Esophagus squamous epithelium (tissue), 5 donors: ENCODE measurements at regions not wholly inside any gene's neighbourhood (a gene's known extent, or its start where the extent isn't known, plus 50 kb on each side); places are given as distances from the start of the nearest gene placed in this dataset.

ENCODE experiments used
- DNase-seq: peaks from one replicate; lab custom pipeline; 2025; lab: John Stamatoyannopoulos, UW
- H3K27ac ChIP-seq, 4 donors: fragments of 200-600 bp; sonication (generic); one replicate each; pipeline ENCODE4 v1.5.1; 2016 to 2019; ENCODE audit warnings: mild to moderate bottlenecking in 1 of 4
- H3K27me3 ChIP-seq, 4 donors: fragments of 200-600 bp; sonication (generic); 1 replicate in 3 of 4; 2 replicates in 1 of 4; pipeline versions ENCODE4 v1.5.1 to v1.6.0; 2017 to 2021; ENCODE audit warnings: antibody characterized with exemption in 1 of 4
- H3K36me3 ChIP-seq, 3 donors: fragments of 200-600 bp; sonication (generic); one replicate each; pipeline ENCODE4 v1.5.1; 2016 to 2019
- H3K4me1 ChIP-seq, 3 donors: fragments of 200-600 bp; sonication (generic); one replicate each; pipeline ENCODE4 v1.5.1; 2017 to 2019
- H3K4me3 ChIP-seq, 4 donors: fragments of 200-600 bp; sonication (generic); 1 replicate in 3 of 4; 2 replicates in 1 of 4; pipeline ENCODE4 v1.5.1; 2016 to 2019; ENCODE audit warnings: mild to moderate bottlenecking in 2 of 4, moderate library complexity in 1 of 4
- H3K9me3 ChIP-seq, 3 donors: fragments of 200-600 bp; sonication (generic); one replicate each; pipeline ENCODE4 v1.5.1; 2016 to 2019
- POLR2A ChIP-seq, 4 donors: fragments of 450-650 bp; IDR thresholded peaks; one replicate each; pipeline ENCODE4 v1.6.1; 2017; ENCODE audit warnings: antibody characterized with exemption in 4 of 4, mild to moderate bottlenecking in 4 of 4, moderate library complexity in 3 of 4
- WGBS, 2 donors: methylation state at CpG; one replicate each; pipeline ENCODE4 v1.1.5; 2018; 5-methylcytosine and 5-hydroxymethylcytosine counted together
- intact Hi-C: fragments of 100-400 bp; cut with DNase I; formaldehyde crosslinking; loops from one replicate; pipeline ENCODE4 v1.15.0; 2022
- TF ChIP-seq, protein P1 (sequence below), 6 experiments: fragments of 450-650 bp in 4 of 6; fragments of 200-600 bp in 2 of 6; sonication (generic) in 2 of 6; IDR thresholded peaks; one replicate each; pipeline ENCODE4 v1.5.1; 2016 to 2019; ENCODE audit warnings: antibody characterized with exemption in 6 of 6, mild to moderate bottlenecking in 4 of 6, moderate library complexity in 4 of 6
- donor health status: DM: yes; HTN: yes; CAD: no.

DNA sequence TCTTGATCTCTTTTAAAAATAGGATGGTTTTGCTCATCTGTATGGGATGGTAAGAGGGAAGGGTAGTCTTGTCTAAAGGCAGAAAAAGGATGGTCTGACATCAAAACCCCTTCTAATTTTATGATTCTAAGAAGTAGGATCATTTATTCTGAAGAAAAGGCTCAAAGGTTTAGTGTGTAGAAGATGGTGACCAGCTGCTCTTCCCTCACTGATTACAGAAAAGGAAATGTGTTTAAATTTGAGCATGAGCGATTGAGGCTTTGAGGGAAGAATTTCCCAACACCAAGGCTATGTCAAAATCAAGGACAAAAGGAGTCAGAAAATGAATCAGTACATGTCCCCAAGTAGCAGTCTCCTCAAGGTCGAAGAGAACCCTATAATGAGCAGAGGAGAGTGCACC, 909.8 kb downstream of the EFNB2 start:
- TF ChIP-seq, protein P1, sequence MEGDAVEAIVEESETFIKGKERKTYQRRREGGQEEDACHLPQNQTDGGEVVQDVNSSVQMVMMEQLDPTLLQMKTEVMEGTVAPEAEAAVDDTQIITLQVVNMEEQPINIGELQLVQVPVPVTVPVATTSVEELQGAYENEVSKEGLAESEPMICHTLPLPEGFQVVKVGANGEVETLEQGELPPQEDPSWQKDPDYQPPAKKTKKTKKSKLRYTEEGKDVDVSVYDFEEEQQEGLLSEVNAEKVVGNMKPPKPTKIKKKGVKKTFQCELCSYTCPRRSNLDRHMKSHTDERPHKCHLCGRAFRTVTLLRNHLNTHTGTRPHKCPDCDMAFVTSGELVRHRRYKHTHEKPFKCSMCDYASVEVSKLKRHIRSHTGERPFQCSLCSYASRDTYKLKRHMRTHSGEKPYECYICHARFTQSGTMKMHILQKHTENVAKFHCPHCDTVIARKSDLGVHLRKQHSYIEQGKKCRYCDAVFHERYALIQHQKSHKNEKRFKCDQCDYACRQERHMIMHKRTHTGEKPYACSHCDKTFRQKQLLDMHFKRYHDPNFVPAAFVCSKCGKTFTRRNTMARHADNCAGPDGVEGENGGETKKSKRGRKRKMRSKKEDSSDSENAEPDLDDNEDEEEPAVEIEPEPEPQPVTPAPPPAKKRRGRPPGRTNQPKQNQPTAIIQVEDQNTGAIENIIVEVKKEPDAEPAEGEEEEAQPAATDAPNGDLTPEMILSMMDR (IDR thresholded peaks at IDR 0.05): no peak
- TF ChIP-seq POLR2A (IDR thresholded peaks at IDR 0.05): no peak
- WGBS, 2 donors: 63% methylated on average over 2 of the region's 2 CpGs
- no peak for DNase-seq
- Histone ChIP-seq H3K27me3 (no peaks in the 10 kb centered on the region), H3K27ac (no peak overlapping the region), H3K36me3 (no peaks in the 10 kb centered on the region), H3K4me3 (no peak overlapping the region), H3K4me1 (peaks cover 0 to 9% (median 0%) of the 10 kb centered on the region in 3 donors), H3K9me3 (no peaks in the 10 kb centered on the region)
- intact Hi-C loops: no loop called here

DNA sequence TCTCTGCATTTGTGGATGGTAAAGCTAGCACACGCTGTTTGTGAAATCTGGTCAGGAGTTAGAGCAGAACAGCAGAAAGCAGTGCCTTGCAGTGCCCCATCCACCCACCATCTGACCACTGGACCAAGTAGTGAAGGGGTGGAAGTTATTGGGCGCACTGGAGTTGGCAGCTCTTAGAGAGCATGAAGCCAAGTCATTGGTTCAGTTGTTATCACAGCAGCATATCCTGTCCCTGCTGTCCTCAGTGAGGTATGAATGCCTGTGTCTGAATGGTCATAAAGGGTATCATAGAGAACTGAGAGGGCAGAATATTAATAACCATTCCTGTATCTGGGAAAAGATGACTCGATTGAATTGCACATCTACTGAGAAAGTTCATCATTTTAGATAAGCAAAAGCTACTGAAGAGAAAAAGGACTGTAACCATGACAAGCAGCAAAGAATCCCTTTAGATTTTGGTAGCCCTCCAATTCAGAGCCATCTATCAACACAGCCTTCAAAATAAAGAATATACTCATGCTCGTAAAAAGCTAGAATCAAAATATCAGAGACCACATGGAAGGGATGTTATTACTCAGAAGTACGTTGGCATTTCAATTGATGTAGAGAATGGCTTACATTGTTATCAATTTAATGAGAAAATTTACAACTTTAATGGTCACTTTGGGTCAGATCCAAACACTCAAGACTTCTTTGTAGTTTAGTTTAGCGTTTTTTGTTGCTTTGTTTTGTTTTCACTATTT, 919.0 kb downstream of the EFNB2 start:
- WGBS, 2 donors: 62 to 73% methylated on average over 6 of the region's 6 CpGs
- Histone ChIP-seq H3K27ac (no peak overlapping the region), H3K4me3 (no peak overlapping the region), H3K36me3 (no peaks in the 10 kb centered on the region), H3K4me1 (peaks cover 0 to 11% (median 0%) of the 10 kb centered on the region in 3 donors), H3K9me3 (no peaks in the 10 kb centered on the region), H3K27me3 (no peaks in the 10 kb centered on the region)
- intact Hi-C loops: no loop called here
- TF ChIP-seq, protein P1 (IDR thresholded peaks at IDR 0.05): no peak
- TF ChIP-seq POLR2A (IDR thresholded peaks at IDR 0.05): no peak
- DNase-seq: no peak

DNA sequence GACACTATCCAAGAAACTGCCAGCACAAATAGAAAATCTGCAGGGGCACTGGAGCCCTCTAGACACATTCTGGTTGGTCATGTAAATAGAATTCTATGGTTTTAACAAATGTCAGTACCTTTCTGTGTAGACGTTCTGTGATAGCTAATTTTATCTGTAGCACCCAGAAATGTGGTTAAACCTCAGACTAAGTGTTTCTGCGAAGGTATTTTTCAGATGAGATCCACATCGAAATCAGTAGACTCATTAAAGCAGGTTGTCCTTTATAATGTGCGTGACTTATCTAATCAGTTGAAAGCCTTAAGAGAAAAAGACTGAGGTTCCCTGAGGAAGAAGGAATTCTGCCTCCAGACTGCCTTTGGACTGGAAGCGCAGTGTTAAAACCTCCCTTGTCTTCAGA, 922.9 kb downstream of the EFNB2 start:
- DNase-seq: no peak
- 81 to 82% methylated on average over 5 of the region's 5 CpGs for WGBS, 2 donors
- Histone ChIP-seq H3K4me1 (peaks cover 0 to 19% (median 0%) of the 10 kb centered on the region in 3 donors), H3K4me3 (no peak overlapping the region), H3K27me3 (no peaks in the 10 kb centered on the region), H3K36me3 (no peaks in the 10 kb centered on the region), H3K27ac (no peak overlapping the region), H3K9me3 (no peaks in the 10 kb centered on the region)
- TF ChIP-seq, protein P1 (IDR thresholded peaks at IDR 0.05): no peak
- no peak for TF ChIP-seq POLR2A (IDR thresholded peaks at IDR 0.05)
- intact Hi-C loops: no loop called here

DNA sequence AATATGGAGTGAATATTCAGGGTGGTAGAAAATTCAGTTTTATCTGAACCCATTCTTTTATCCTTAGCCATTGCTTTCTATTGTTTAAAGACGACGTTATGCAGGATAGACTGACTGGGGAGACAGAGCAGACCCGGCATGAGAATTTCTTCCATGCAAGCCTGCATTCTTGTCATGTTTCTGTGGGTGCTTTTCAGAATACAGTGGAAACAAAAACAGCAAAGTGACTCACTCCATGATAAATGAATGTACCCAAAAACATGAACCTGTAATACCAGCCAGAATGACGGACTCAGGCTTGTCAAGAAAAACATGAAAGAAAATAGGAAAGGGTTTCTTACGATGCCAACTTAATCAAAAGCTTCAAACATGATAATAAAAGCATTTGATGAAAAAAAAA, 924.0 kb downstream of the EFNB2 start:
- H3K4me1 ChIP-seq: peaks cover 0 to 19% (median 0%) of the 10 kb centered on the region in 3 donors
- no peak for TF ChIP-seq POLR2A (IDR thresholded peaks at IDR 0.05)
- TF ChIP-seq, protein P1 (IDR thresholded peaks at IDR 0.05): no peak
- intact Hi-C loops: no loop called here
- H3K27me3 ChIP-seq: no peaks in the 10 kb centered on the region
- 32 to 40% methylated on average over 5 of the region's 5 CpGs for WGBS, 2 donors
- no peaks in the 10 kb centered on the region for H3K36me3 ChIP-seq
- H3K9me3 ChIP-seq: no peaks in the 10 kb centered on the region
- H3K4me3 ChIP-seq: no peak overlapping the region
- no peak for DNase-seq
- H3K27ac ChIP-seq: no peak overlapping the region

DNA sequence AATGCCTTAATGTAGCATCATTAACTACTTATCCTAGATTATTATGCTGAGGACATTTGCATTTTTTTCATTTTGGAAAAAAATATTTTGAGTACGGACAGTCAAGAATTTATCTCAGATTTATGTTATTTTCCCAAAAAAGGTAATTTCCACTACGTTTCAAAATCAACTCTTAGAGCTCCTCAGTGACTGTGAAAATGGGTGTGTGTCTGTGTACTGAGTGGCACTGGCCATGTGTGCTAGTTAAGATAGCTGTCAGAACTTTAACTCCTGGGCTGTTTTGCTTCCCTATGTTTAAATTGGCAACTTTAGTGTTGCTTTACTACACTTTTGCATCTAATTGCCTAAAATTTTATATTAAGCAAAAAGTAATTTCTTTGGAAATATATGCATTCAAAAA, 927.4 kb downstream of the EFNB2 start:
- no peak overlapping the region for H3K27ac ChIP-seq
- H3K9me3 ChIP-seq: no peaks in the 10 kb centered on the region
- H3K36me3 ChIP-seq: no peaks in the 10 kb centered on the region
- no peak for DNase-seq
- no peak overlapping the region for H3K4me3 ChIP-seq
- no peaks in the 10 kb centered on the region for H3K27me3 ChIP-seq
- 65 to 84% methylated on average over 2 of the region's 2 CpGs for WGBS, 2 donors
- TF ChIP-seq POLR2A (IDR thresholded peaks at IDR 0.05): no peak
- TF ChIP-seq, protein P1 (IDR thresholded peaks at IDR 0.05): no peak
- intact Hi-C loops: no loop called here
- H3K4me1 ChIP-seq: peaks cover 0 to 19% (median 0%) of the 10 kb centered on the region in 3 donors
